Vagina (tissue), 2 donors: ENCODE measurements at regions not wholly inside any gene's neighbourhood (a gene's known extent, or its start where the extent isn't known, plus 50 kb on each side); places are given as distances from the start of the nearest gene placed in this dataset.

Experiments used
- POLR2AphosphoS5 ChIP-seq, 2 donors: sonication (generic); formaldehyde crosslinking; IDR thresholded peaks; one replicate each; pipeline ENCODE4 v1.9.0; 2017; ENCODE audit warnings: antibody characterized with exemption in 2 of 2, mild to moderate bottlenecking in 2 of 2, low read depth in 1 of 2; ENCODE audit not compliant: insufficient read depth in 1 of 2
- TF ChIP-seq, protein P1 (sequence below), 3 experiments: fragments of 450-650 bp in 2 of 3; fragments of 200-600 bp in 1 of 3; sonication (generic) in 1 of 3; IDR thresholded peaks; one replicate each; pipeline ENCODE4 v1.5.1; 2017 to 2019; ENCODE audit warnings: antibody characterized with exemption in 3 of 3, mild to moderate bottlenecking in 2 of 3, moderate library complexity in 2 of 3

DNA sequence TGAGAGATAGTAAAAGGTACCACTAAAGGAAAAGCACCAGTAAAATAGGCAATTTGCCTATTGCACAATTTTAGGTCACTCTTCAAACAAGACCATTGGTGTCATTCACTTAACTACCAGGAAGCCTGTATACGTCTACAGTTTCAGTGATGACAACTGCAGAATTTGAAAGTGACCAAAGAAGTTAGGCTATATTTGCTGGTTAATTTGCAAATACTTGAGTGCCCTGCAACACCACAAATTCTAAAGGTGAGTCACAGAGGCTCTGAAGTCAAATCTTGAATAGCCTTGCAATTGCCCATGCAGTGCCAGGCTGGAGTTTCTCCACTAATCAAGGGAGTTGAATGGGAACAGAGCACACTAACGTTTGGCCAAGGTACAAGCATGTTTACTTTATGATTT lies 128.7 kb upstream of the CCDC68 start:
- no peak for TF ChIP-seq POLR2AphosphoS5 (IDR thresholded peaks at IDR 0.05; ENCODE audit: insufficient read depth in 1 of 2, low read depth in 1 of 2)
- TF ChIP-seq, protein P1, sequence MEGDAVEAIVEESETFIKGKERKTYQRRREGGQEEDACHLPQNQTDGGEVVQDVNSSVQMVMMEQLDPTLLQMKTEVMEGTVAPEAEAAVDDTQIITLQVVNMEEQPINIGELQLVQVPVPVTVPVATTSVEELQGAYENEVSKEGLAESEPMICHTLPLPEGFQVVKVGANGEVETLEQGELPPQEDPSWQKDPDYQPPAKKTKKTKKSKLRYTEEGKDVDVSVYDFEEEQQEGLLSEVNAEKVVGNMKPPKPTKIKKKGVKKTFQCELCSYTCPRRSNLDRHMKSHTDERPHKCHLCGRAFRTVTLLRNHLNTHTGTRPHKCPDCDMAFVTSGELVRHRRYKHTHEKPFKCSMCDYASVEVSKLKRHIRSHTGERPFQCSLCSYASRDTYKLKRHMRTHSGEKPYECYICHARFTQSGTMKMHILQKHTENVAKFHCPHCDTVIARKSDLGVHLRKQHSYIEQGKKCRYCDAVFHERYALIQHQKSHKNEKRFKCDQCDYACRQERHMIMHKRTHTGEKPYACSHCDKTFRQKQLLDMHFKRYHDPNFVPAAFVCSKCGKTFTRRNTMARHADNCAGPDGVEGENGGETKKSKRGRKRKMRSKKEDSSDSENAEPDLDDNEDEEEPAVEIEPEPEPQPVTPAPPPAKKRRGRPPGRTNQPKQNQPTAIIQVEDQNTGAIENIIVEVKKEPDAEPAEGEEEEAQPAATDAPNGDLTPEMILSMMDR (IDR thresholded peaks at IDR 0.05), result no peak
